Hematopoietic multipotent progenitor cell treated with erythropoietin and hydrocortisone succinate and interleukin-3 and kit ligand, for 4 days (in vitro differentiated cells): ENCODE measurements at regions not wholly inside any gene's neighbourhood (a gene's known extent, or its start where the extent isn't known, plus 50 kb on each side); places are given as distances from the start of the nearest gene placed in this dataset.
"Not testable (repeated sequence)": the region's sequence is repeated elsewhere in the genome, so short reads cannot be mapped to it uniquely, and the experiment has no call there.

Experiments
- DNase-seq: peaks from one replicate; pipeline ENCODE4 v3.0.0-alpha.2; 2015

GRCh38 chr2:184154438-184154837 lies 443.9 kb upstream of the ZNF804A start:
- no peak for DNase-seq

GRCh38 chr2:184155791-184156190 lies 442.5 kb upstream of the ZNF804A start:
- no peak for DNase-seq

- no peak for DNase-seq
These were observed 441.2 kb upstream of the ZNF804A start for GRCh38 chr2:184157141-184157540.

GRCh38 chr2:184162426-184162825 lies 435.9 kb upstream of the ZNF804A start:
- no peak for DNase-seq

- DNase-seq, result not testable (repeated sequence)
These were observed 429.5 kb upstream of the ZNF804A start for GRCh38 chr2:184168823-184169222.

- no peak for DNase-seq
These were observed 429.0 kb upstream of the ZNF804A start for GRCh38 chr2:184169366-184169765.

- DNase-seq, result no peak
These were observed 423.7 kb upstream of the ZNF804A start for GRCh38 chr2:184174493-184175104.

GRCh38 chr2:184178229-184178628 lies 420.1 kb upstream of the ZNF804A start:
- DNase-seq, result no peak

GRCh38 chr2:184186436-184186835 lies 411.9 kb upstream of the ZNF804A start:
- DNase-seq, result no peak

- no peak for DNase-seq
These were observed 410.8 kb upstream of the ZNF804A start for GRCh38 chr2:184187421-184187971.

GRCh38 chr2:184190725-184191124 lies 407.6 kb upstream of the ZNF804A start:
- no peak for DNase-seq

- no peak for DNase-seq
These were observed 405.7 kb upstream of the ZNF804A start for GRCh38 chr2:184192649-184193048.

GRCh38 chr2:184197413-184197812 lies 400.9 kb upstream of the ZNF804A start:
- no peak for DNase-seq

- DNase-seq, result not testable (repeated sequence)
These were observed 399.5 kb upstream of the ZNF804A start for GRCh38 chr2:184198791-184199190.

- no peak for DNase-seq
These were observed 399.1 kb upstream of the ZNF804A start for GRCh38 chr2:184199274-184199673.

- no peak for DNase-seq
These were observed 397.1 kb upstream of the ZNF804A start for GRCh38 chr2:184201246-184201645.

- no peak for DNase-seq
These were observed 394.7 kb upstream of the ZNF804A start for GRCh38 chr2:184203661-184204060.

- no peak for DNase-seq
These were observed 393.2 kb upstream of the ZNF804A start for GRCh38 chr2:184205048-184205596.

- DNase-seq, result no peak
These were observed 392.3 kb upstream of the ZNF804A start for GRCh38 chr2:184206045-184206444.

- DNase-seq, result no peak
These were observed 388.0 kb upstream of the ZNF804A start for GRCh38 chr2:184210329-184210728.

- no peak for DNase-seq
These were observed 382.6 kb upstream of the ZNF804A start for GRCh38 chr2:184215745-184216144.

GRCh38 chr2:184256611-184257010 lies 341.7 kb upstream of the ZNF804A start:
- no peak for DNase-seq

- no peak for DNase-seq
These were observed 337.0 kb upstream of the ZNF804A start for GRCh38 chr2:184261331-184261730.

- DNase-seq, result no peak
These were observed 336.5 kb upstream of the ZNF804A start for GRCh38 chr2:184261818-184262217.
